HFFc6 (cell line): ENCODE measurements at regions not wholly inside any gene's neighbourhood (a gene's known extent, or its start where the extent isn't known, plus 50 kb on each side); places are given as distances from the start of the nearest gene placed in this dataset.

Experiments
- DNase-seq: peaks from one replicate; pipeline ENCODE4 v3.0.0-alpha.2; 2018
- H3K27ac Mint-ChIP-seq: 2 replicates; pipeline ENCODE4 v1.8.0; 2020; ENCODE audit warnings: mild to moderate bottlenecking, mixed read lengths
- H3K27me3 Mint-ChIP-seq: 2 replicates; pipeline ENCODE4 v1.8.0; 2021; ENCODE audit warnings: mild to moderate bottlenecking, moderate library complexity, mixed read lengths; ENCODE audit not compliant: insufficient read depth
- H3K36me3 Mint-ChIP-seq: 2 replicates; pipeline ENCODE4 v1.8.0; 2021; ENCODE audit warnings: low read depth, mixed read lengths
- H3K4me1 Mint-ChIP-seq: 2 replicates; pipeline ENCODE4 v1.8.0; 2020; ENCODE audit warnings: low read depth, mixed read lengths
- H3K4me3 Mint-ChIP-seq: 2 replicates; pipeline ENCODE4 v1.8.0; 2020; ENCODE audit warnings: mild to moderate bottlenecking, moderate library complexity, mixed read lengths
- H3K9me3 Mint-ChIP-seq: 2 replicates; pipeline ENCODE4 v1.8.0; 2020; ENCODE audit warnings: mild to moderate bottlenecking, mixed read lengths
- CTCF ChIP-seq: fragments of 200-600 bp; sonication (generic); IDR thresholded peaks from 2 replicates; pipeline ENCODE4 v1.5.0; 2021; ENCODE audit warnings: antibody characterized with exemption, mild to moderate bottlenecking

- DNase-seq, result no peak
- Mint-ChIP-seq H3K27ac (no peak overlapping the region), H3K4me3 (no peak overlapping the region), H3K4me1 (no peaks in the 10 kb centered on the region), H3K36me3 (no peaks in the 10 kb centered on the region), H3K27me3 (peaks cover 15% of the 10 kb centered on the region), H3K9me3 (no peaks in the 10 kb centered on the region)
- no peak for TF ChIP-seq CTCF
Measured at GRCh38 chr10:78771260-78771659, 297.5 kb upstream of the ZMIZ1 start.

GRCh38 chr10:78771808-78772455 lies 296.8 kb upstream of the ZMIZ1 start:
- no peaks in the 10 kb centered on the region for H3K9me3 Mint-ChIP-seq
- DNase-seq, result no peak
- TF ChIP-seq CTCF, result 0 out of 2 replicates have a peak, but pooled peaks have one; percentile 9
- no peak overlapping the region for H3K27ac Mint-ChIP-seq
- no peaks in the 10 kb centered on the region; the same call in 1 of the 2 replicates for H3K4me1 Mint-ChIP-seq
- peaks cover 18% of the 10 kb centered on the region for H3K27me3 Mint-ChIP-seq
- H3K4me3 Mint-ChIP-seq, result no peak overlapping the region
- H3K36me3 Mint-ChIP-seq, result no peaks in the 10 kb centered on the region

GRCh38 chr10:78772486-78772885 lies 296.3 kb upstream of the ZMIZ1 start:
- H3K4me3 Mint-ChIP-seq, result no peak overlapping the region
- no peak overlapping the region for H3K27ac Mint-ChIP-seq
- TF ChIP-seq CTCF, result no peak
- no peak for DNase-seq
- H3K9me3 Mint-ChIP-seq, result no peaks in the 10 kb centered on the region
- H3K4me1 Mint-ChIP-seq, result peaks cover 4% of the 10 kb centered on the region
- H3K27me3 Mint-ChIP-seq, result peaks cover 18% of the 10 kb centered on the region
- H3K36me3 Mint-ChIP-seq, result no peaks in the 10 kb centered on the region

GRCh38 chr10:78772986-78773530 lies 295.7 kb upstream of the ZMIZ1 start:
- H3K36me3 Mint-ChIP-seq, result no peaks in the 10 kb centered on the region
- no peak overlapping the region for H3K4me3 Mint-ChIP-seq
- no peak overlapping the region for H3K27ac Mint-ChIP-seq
- TF ChIP-seq CTCF, result no peak
- H3K27me3 Mint-ChIP-seq, result peaks cover 18% of the 10 kb centered on the region
- no peak for DNase-seq
- peaks cover 10% of the 10 kb centered on the region for H3K4me1 Mint-ChIP-seq
- no peaks in the 10 kb centered on the region for H3K9me3 Mint-ChIP-seq

GRCh38 chr10:78774614-78774998 lies 294.2 kb upstream of the ZMIZ1 start:
- DNase-seq, result no peak
- Mint-ChIP-seq H3K36me3 (no peaks in the 10 kb centered on the region), H3K27ac (no peak overlapping the region), H3K4me3 (no peak overlapping the region), H3K4me1 (peaks cover 23% of the 10 kb centered on the region), H3K9me3 (no peaks in the 10 kb centered on the region), H3K27me3 (peaks cover 15% of the 10 kb centered on the region)
- no peak for TF ChIP-seq CTCF
